Calu3 (cell line): ENCODE measurements at regions not wholly inside any gene's neighbourhood (a gene's known extent, or its start where the extent isn't known, plus 50 kb on each side); places are given as distances from the start of the nearest gene placed in this dataset.

Experiments used
- BruUV-seq: library from RNA; stranded (reverse); fragments of 400-500 nt; replicated peaks from 2 replicates; lab custom pipeline; 2021; lab: Mats Ljungman, UMichigan
- CTCF ChIA-PET: fragments of 300-600 bp; sonication (Branson Sonifier 250); formaldehyde crosslinking; loops from one replicate; lab custom pipeline; 2022; ENCODE audit warnings: antibody characterized with exemption; lab: Charles Lee
- DNase-seq: peaks from one replicate; pipeline ENCODE4 v3.0.0; 2022
- H3K27ac Mint-ChIP-seq: one replicate; pipeline ENCODE4 v1.8.0; 2022; ENCODE audit warnings: mixed read lengths; ENCODE audit not compliant: unreplicated experiment
- H3K27me3 Mint-ChIP-seq: one replicate; pipeline ENCODE4 v1.8.0; 2022; ENCODE audit warnings: mixed read lengths; ENCODE audit not compliant: unreplicated experiment
- H3K36me3 Mint-ChIP-seq: one replicate; pipeline ENCODE4 v1.8.0; 2022; ENCODE audit warnings: mild to moderate bottlenecking, moderate library complexity, mixed read lengths; ENCODE audit not compliant: insufficient read depth, unreplicated experiment
- H3K4me1 Mint-ChIP-seq: one replicate; pipeline ENCODE4 v1.8.0; 2022; ENCODE audit warnings: mild to moderate bottlenecking, low read depth, mixed read lengths; ENCODE audit not compliant: unreplicated experiment
- H3K4me3 Mint-ChIP-seq: one replicate; pipeline ENCODE4 v1.8.0; 2022; ENCODE audit warnings: mild to moderate bottlenecking, low read depth, moderate library complexity, mixed read lengths; ENCODE audit not compliant: unreplicated experiment
- H3K9me3 Mint-ChIP-seq: one replicate; pipeline ENCODE4 v1.8.0; 2022; ENCODE audit warnings: low read depth, mixed read lengths; ENCODE audit not compliant: unreplicated experiment
- CTCF ChIP-seq: fragments of 200-600 bp; IDR thresholded peaks from one replicate; pipeline ENCODE4 v1.8.0; 2022; ENCODE audit warnings: antibody characterized with exemption; ENCODE audit not compliant: unreplicated experiment
- intact Hi-C: fragments of 100-400 bp; cut with micrococcal nuclease; formaldehyde crosslinking; loops from one replicate; pipeline ENCODE4 v1.10.0; 2022; ENCODE audit not compliant: unreplicated experiment

DNA sequence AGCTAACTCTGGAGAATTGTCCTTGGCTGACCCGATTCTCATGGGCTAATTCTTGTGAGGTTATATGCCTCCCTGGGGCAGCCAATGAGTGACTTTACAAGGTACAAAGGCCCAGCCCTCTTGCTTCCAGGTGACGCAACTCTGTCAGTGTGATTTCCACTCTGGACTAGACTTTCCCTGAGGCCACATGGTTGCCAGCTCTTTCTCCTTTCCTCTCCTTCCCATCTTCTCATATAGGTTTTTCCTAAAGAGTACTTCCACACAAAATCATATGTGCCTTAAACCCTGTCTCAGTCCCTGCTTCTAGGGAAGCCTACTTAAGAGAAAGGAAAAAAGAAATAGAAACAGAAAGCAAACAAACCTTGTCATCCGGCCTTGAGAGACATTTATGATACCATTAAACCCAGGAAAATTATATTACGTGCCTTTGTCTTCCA lies 226.2 kb upstream of the ZSWIM2 start:
- H3K4me1 Mint-ChIP-seq, result peaks cover 31% of the 10 kb centered on the region
- H3K9me3 Mint-ChIP-seq, result no peaks in the 10 kb centered on the region
- peak overlapping the region; percentile 56 for H3K27ac Mint-ChIP-seq
- H3K36me3 Mint-ChIP-seq, result no peaks in the 10 kb centered on the region
- peak overlapping the region; percentile 11 for H3K4me3 Mint-ChIP-seq
- no peak for TF ChIP-seq CTCF
- BruUV-seq, result no TSS peak
- intact Hi-C loops, result loop anchor here (1.0 kb wide), 1 partner anchor 41 kb away; no protein-coding TSS in a partner anchor
- H3K27me3 Mint-ChIP-seq, result no peaks in the 10 kb centered on the region
- CTCF ChIA-PET, result no interaction called here
- peak; percentile 37 for DNase-seq

- intact Hi-C loops, result no loop called here
- CTCF ChIA-PET, result no interaction called here
- no peaks in the 10 kb centered on the region for H3K9me3 Mint-ChIP-seq
- no peak for TF ChIP-seq CTCF
- H3K4me3 Mint-ChIP-seq, result no peak overlapping the region
- no TSS peak for BruUV-seq
- H3K36me3 Mint-ChIP-seq, result peaks cover 4% of the 10 kb centered on the region
- H3K4me1 Mint-ChIP-seq, result no peaks in the 10 kb centered on the region
- no peak for DNase-seq
- peak overlapping the region; percentile 15 for H3K27ac Mint-ChIP-seq
- H3K27me3 Mint-ChIP-seq, result no peaks in the 10 kb centered on the region
Measured at GRCh38 chr2:187058198-187058597, 209.2 kb upstream of the ZSWIM2 start.

DNA sequence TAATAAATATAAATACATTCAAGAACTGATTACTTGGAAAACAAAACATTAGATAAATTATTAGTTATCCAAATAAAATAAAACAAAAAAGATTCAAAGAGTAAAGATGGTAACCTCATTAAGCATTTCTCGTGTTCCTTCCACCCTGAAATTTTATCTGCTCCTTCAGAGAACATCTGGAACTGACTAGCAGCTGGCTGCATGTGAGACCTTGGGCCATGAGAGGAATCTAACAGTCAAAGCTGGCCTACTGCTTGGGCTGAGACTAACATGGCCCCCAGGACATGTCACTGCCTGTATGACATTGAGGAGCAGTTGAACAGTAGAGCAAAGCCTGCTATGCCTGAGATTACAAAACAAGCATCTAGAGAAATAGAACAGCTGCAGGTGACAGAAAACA lies 208.5 kb upstream of the ZSWIM2 start:
- Mint-ChIP-seq H3K36me3 (peaks cover 4% of the 10 kb centered on the region), H3K9me3 (no peaks in the 10 kb centered on the region), H3K27ac (no peak overlapping the region), H3K4me1 (no peaks in the 10 kb centered on the region), H3K4me3 (no peak overlapping the region), H3K27me3 (no peaks in the 10 kb centered on the region)
- no peak for DNase-seq
- no peak for TF ChIP-seq CTCF
- intact Hi-C loops, result no loop called here
- BruUV-seq, result no TSS peak
- CTCF ChIA-PET, result no interaction called here

DNA sequence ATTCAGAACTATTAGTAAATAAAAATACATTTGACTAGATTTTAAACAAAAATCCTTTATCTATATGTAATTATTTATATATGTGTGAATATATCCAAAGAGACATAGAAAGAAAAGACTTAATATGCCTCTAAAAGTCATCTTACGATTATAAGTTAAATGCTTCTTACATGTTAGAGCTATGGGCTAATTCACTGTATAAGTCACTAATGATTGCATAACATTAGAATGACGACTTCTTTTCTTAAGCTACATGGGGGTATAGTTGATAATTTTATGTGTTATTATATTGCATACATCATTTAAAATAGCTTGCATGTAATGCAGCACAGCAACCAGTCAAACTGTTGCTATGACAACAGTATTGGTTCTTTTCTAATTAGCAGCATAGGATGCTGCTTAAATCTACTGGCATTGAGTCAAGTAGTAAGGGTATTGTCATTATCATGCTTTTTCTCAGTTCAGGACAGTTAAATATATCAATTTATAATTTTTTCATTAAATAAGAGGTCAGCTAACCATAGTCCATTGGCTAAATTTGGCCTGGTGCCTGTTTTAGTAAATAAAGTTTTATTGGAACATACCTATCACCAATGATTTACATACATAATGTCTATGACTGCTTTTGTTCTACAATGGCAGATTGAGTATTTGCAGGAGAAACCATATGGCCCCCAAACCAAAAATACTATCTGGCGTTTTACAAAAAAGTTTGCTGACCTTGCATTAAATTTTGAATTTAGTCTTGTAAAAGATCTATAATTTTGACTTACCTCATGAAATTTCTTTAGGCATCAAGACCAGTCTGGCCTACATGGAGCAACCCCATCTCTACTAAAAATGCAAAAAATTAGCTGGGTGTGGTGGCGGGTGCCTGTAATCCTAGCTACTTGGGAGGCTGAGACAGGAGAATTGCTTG lies 207.7 kb upstream of the ZSWIM2 start:
- no peak for TF ChIP-seq CTCF
- CTCF ChIA-PET, result interaction anchor here (0.7 kb wide), 1 partner anchor 21 kb away, joined by 3 read pairs; no protein-coding TSS in a partner anchor
- intact Hi-C loops, result no loop called here
- peaks cover 1% of the 10 kb centered on the region for H3K4me1 Mint-ChIP-seq
- no peaks in the 10 kb centered on the region for H3K27me3 Mint-ChIP-seq
- no peak overlapping the region for H3K27ac Mint-ChIP-seq
- no peak for DNase-seq
- no peak overlapping the region for H3K4me3 Mint-ChIP-seq
- no TSS peak for BruUV-seq
- no peaks in the 10 kb centered on the region for H3K9me3 Mint-ChIP-seq
- H3K36me3 Mint-ChIP-seq, result peaks cover 4% of the 10 kb centered on the region
